Stimulated activated CD4-positive, alpha-beta T cell treated with anti-CD3 and anti-CD28 coated beads, Interleukin-2, amount 100 ng/mL, for 4 hours (primary cell): ENCODE measurements at regions not wholly inside any gene's neighbourhood (a gene's known extent, or its start where the extent isn't known, plus 50 kb on each side); places are given as distances from the start of the nearest gene placed in this dataset.
"Not testable (repeated sequence)": the region's sequence is repeated elsewhere in the genome, so short reads cannot be mapped to it uniquely, and the experiment has no call there.

Experiments used
- DNase-seq: peaks from one replicate; pipeline ENCODE4 v3.0.0-alpha.2; 2020; ENCODE audit warnings: low read depth

DNA sequence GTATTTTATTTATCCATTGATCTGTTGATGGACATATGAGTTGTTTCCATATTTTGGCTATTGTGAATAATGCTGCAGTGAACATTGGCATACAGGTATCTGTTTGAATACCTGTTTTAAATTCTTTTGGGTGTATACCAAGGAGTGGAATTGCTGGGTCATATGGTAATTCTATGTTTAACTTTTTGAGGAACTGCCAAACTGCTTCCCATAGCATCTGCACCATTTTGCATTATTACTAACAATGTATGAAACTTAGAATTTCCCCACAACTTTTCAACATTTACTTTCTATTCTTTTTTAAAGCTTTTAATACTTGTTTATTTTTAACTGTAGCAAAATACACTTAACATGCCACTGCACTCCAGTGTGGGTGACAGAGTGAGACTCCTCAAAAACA, 57.0 kb upstream of the MSN start:
- DNase-seq: no peak

- DNase-seq: no peak
Observed at GRCh38 chrX:65610040-65610439, 57.4 kb upstream of the MSN start.

DNA sequence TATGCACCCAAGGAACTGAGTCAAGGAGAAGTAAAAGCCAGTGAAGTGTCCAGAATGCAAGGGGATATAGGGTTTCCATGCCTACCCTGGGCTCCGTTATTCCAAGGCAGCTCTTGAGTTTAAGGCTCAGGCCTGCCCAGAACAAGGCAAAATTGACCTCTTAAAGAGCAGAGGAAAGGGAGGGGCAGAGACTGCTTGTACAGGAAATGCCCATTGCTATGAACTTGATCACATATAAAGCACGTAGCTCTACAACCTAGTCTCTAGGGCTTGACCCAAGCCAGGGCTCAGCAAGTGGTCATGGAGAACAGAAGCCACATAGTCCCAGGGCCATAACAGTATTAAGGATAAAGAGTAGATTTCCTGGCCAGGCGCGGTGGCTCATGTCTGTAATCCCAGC, 58.2 kb upstream of the MSN start:
- DNase-seq: no peak

DNA sequence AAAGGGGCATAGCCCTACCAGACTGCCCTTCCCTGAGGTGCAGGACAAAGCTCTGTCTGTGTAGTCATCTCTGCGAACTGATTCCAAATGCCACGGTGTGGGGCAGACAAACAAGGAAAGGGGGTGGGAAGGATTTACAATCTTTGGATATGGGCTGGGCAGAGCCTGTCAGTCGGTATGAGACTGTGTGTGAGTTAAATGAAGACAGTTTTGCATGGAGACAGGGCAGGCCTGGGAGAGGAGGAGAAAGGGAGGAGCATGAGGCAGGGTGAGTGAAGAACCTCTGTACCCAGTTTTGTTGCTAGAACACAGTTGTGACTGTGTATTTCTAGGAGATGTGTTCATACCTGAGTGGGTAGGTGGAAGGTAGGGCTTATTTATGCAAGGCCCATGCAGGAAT, 59.4 kb upstream of the MSN start:
- no peak for DNase-seq

DNA sequence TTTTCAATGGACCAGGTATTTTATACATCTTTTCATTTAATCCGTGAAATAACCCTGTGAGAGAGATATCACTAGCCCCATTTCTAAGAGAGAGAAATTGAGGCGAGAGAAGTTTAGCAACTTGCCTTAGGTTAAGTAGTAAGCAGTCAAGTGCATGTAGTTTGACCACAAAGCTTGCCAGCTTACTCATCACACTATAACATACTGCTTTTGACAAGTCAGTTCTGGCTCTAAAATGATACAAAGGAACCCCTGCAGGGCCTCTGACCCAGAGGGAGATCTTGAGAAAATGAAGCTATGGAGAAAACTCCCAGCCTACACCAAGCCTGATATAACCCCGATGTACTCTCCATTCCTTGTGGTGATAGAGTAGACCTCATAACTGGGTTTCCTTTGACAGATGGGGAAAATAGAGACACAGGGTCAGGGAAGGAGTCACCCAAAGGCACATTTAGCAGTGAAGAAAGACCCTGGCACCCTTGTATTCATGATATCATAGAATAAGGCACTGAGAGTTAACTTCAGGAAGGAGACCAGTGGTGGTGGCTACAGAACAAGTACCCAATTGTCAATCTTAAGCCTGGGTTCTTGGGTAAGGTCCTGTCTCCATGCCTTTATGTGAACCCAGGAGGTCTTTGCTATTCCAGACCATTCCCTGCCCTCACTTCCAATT, 60.2 kb upstream of the MSN start:
- no peak for DNase-seq

DNA sequence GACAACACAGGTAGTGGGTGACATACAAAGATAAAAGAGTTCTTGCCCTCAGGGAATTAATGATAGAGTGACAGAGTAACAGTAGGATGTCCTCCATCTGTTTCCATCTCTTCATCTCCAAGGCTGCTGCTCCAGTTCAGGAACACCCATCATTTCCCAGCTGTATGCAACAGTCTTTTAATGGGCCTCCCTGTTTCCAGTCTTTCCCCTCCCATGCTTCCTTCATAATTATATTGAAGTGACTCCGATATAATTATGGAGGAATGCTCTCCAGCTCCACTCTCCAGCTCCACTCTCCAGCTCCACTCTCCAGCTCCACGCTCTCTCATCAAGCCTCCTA, 65.3 kb upstream of the MSN start:
- DNase-seq: no peak

DNA sequence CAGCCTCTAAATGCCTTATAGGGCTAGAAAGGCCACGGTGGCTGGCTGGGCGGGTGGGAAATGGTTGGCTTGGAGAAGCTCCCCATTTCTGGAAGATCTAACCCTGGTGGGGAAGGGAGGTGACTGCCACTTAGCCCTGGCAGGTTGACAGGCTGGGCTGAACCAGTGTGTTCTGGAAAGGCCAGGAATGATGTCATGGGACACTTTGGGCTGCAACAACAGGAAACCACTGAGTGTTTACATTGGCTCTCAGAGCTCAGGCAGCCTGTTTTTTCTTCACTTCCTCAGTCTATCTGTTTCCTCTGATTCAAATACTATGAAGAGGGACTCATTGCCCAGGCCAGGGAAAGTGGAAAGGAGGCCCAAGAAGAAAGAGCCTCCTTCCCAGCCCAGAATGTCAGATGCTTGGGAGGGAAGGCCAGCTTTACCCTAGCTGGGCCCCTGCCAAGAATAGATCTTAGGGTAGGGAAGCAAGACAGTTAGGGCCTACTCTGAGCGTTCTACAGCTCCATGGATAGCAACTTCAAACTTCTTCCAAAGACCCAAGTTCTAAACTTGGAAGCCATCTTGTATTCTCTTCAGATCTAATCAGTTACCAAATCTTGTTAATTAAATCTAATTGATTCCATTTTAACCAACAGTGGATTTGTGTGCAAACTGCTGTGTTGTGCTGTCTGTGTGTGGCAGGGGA, 65.8 kb upstream of the MSN start:
- peak; percentile 13 for DNase-seq

GRCh38 chrX:65601126-65601525, 66.3 kb upstream of the MSN start:
- DNase-seq: no peak

- DNase-seq: no peak
Observed at GRCh38 chrX:65600106-65600505, 65.5 kb upstream of the LAS1L start.

GRCh38 chrX:65598559-65599147, 64.1 kb upstream of the LAS1L start:
- no peak for DNase-seq

DNA sequence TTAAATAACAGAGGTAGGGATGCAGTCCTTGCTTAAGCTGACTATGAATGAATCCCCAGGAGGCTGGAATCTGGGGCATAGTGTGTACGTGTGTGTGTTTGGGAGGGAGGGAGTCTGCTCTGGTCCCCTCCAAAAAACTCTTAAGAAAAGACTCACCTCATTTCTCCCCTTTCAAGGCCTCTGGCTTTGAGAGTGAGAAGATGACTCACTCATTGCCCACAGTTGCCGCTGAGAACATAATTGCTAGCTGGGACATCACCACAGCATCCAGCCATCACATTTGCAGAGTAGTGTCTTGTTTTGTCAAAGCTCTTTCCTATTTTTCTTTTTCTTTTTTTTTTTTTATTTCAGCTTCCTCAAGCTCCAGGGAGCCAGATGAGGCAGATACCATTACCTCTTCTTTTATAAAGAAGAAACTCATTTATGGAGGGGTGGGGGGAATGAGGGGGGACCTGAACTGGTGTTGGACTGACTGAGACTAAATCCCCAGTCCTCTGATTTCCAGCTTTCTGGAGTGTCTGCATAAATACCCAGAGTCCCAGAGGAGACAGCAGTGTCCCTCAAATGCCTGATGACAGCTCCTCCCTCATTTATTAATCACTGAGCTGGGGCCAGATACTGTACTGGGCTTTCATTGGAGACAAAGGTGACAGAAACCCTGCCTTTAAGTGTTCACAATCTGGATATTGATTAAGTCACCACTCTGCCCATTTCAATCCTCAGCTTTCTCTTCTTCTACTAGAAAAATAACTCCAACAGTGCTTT, 61.9 kb upstream of the LAS1L start:
- DNase-seq: peak; percentile 26

GRCh38 chrX:65595460-65595876, 60.9 kb upstream of the LAS1L start:
- DNase-seq: peak; percentile 86

DNA sequence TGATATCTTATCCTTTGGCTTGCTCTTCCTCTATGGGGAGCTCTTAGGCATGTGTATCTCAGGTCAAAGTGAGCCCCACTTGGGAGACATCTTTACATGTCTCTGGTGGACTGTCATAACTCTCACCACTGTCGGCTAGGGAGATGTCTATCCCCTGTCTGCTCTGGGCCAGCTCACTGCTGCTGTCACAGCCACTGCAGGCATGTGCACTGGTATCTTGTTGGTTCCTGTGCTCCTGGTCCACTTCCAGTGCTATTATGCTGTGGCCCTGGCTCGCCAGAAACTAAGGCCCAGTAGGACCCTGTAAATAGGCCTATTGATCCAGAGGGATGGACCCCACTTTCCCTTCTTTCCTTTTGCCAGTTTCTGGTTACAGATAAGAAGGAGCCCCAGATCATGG, 56.6 kb upstream of the LAS1L start:
- no peak for DNase-seq

DNA sequence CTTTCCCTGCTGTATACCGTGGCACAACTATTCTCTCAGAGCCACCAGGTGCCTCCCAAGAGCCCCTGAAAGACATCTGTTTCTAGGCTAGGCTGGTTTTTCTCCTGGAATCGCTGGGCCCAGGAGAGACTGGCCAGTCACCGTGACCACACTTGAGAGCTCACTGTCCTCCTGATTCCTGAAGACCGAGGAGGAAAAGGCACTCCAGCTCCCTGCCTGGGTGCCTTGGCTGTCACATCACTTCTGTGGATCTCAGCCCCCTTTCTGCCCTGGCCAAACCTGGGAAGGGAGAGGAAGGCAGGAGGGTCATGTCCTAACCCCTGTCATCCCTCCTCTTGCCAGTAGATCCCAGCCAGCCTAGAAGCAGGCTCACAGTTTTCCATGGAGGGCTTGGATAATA, 54.7 kb upstream of the LAS1L start:
- DNase-seq: no peak

GRCh38 chrX:65588795-65589194, 54.2 kb upstream of the LAS1L start:
- no peak for DNase-seq

- no peak for DNase-seq
Observed at GRCh38 chrX:65587616-65588526, 53.3 kb upstream of the LAS1L start.

DNA sequence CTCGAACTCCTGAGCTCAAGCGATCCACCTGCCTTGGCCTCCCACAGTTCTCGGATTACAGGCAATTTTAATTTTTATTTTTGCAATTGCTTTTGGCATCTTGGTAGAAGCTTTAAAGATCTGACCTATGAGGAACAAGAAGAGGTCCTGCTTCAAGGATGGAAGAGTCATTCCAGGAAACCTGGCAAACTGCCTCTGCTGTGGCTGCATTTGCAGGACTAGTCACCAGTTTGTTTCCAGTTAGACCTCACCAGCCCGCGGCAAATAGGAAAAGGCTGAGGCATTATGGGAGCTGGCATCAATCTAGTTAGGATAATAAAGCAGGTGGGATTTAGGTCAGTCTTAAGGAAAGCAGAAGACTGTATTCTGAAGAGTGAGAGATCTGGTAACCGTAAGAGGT, 51.9 kb upstream of the LAS1L start:
- DNase-seq: no peak

GRCh38 chrX:65585226-65585625, 50.6 kb upstream of the LAS1L start:
- not testable (repeated sequence) for DNase-seq
